DMS53 treated with DMSO at 0.1 percent for 48 hours (cell line): ENCODE measurements at regions not wholly inside any gene's neighbourhood (a gene's known extent, or its start where the extent isn't known, plus 50 kb on each side); places are given as distances from the start of the nearest gene placed in this dataset.

ENCODE experiments used
- DNase-seq: peaks from one replicate; lab custom pipeline; 2025; ENCODE audit not compliant: unreplicated experiment; lab: John Stamatoyannopoulos, UW

GRCh38 chr18:77974329-77974728 lies 724.7 kb downstream of the GALR1 start:
- DNase-seq, result no peak

GRCh38 chr18:77977331-77977730 lies 727.7 kb downstream of the GALR1 start:
- DNase-seq, result no peak

GRCh38 chr18:77980275-77980674 lies 730.6 kb downstream of the GALR1 start:
- no peak for DNase-seq

- no peak for DNase-seq
Measured at GRCh38 chr18:77981874-77982273, 732.2 kb downstream of the GALR1 start.

GRCh38 chr18:77983270-77983669 lies 733.6 kb downstream of the GALR1 start:
- no peak for DNase-seq

- no peak for DNase-seq
Measured at GRCh38 chr18:77984178-77984577, 734.5 kb downstream of the GALR1 start.

- DNase-seq, result no peak
Measured at GRCh38 chr18:77984833-77985232, 735.2 kb downstream of the GALR1 start.

GRCh38 chr18:77985526-77986281 lies 736.1 kb downstream of the GALR1 start:
- DNase-seq, result no peak

- no peak for DNase-seq
Measured at GRCh38 chr18:77990131-77990530, 740.5 kb downstream of the GALR1 start.

GRCh38 chr18:77990901-77991300 lies 741.3 kb downstream of the GALR1 start:
- no peak for DNase-seq

- DNase-seq, result no peak
Measured at GRCh38 chr18:77992057-77992456, 742.4 kb downstream of the GALR1 start.

- DNase-seq, result no peak
Measured at GRCh38 chr18:77993188-77993981, 743.7 kb downstream of the GALR1 start.

- no peak for DNase-seq
Measured at GRCh38 chr18:77995593-77995992, 745.9 kb downstream of the GALR1 start.

- DNase-seq, result no peak
Measured at GRCh38 chr18:77996737-77997136, 747.1 kb downstream of the GALR1 start.

- DNase-seq, result no peak
Measured at GRCh38 chr18:78001811-78002210, 752.2 kb downstream of the GALR1 start.

GRCh38 chr18:78006006-78006773 lies 756.5 kb downstream of the GALR1 start:
- DNase-seq, result no peak

GRCh38 chr18:78006774-78007260 lies 757.2 kb downstream of the GALR1 start:
- DNase-seq, result no peak

GRCh38 chr18:78010363-78010762 lies 760.7 kb downstream of the GALR1 start:
- no peak for DNase-seq

GRCh38 chr18:78017869-78018268 lies 768.2 kb downstream of the GALR1 start:
- DNase-seq, result no peak

- no peak for DNase-seq
Measured at GRCh38 chr18:78021196-78021595, 771.5 kb downstream of the GALR1 start.

- no peak for DNase-seq
Measured at GRCh38 chr18:78031589-78031988, 781.9 kb downstream of the GALR1 start.
